H54 (cell line): ENCODE measurements at regions not wholly inside any gene's neighbourhood (a gene's known extent, or its start where the extent isn't known, plus 50 kb on each side); places are given as distances from the start of the nearest gene placed in this dataset.

Experiments used
- DNase-seq: peaks from one replicate; pipeline ENCODE4 v3.0.0; 2011; ENCODE audit warnings: low spot score, mixed read lengths; ENCODE audit not compliant: insufficient read length
- FAIRE-seq: peaks from 3 replicates; lab custom pipeline; 2011; peaks lifted over from hg19 to GRCh38; lab: Jason Lieb, UNC
- POLR2A ChIP-seq: IDR thresholded peaks from 2 replicates; pipeline ENCODE4 v1.6.1; 2011; ENCODE audit warnings: low read depth, mild to moderate bottlenecking, low read length

DNA sequence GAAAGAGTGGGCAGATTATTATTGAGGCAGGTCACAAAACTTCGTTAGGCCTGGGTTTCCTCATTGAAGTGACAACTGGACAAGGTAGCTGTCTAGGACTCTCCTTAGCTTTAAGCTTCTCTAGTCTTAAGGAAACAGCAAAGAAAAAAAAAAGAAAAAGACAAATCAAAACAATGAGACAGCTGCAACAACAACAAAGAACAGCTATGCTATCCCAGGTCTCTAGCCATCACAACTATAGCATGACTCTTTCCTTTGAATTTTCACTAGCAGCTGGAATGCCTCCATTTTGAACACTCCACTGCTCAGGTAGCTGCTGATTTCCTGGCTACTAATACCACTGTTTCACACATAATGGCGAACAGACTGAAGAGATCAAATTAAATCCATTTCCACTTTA is 302.4 kb upstream of the SORL1-AS1 start:
- DNase-seq (no peak), FAIRE-seq (no peak)
- TF ChIP-seq POLR2A = no peak

DNA sequence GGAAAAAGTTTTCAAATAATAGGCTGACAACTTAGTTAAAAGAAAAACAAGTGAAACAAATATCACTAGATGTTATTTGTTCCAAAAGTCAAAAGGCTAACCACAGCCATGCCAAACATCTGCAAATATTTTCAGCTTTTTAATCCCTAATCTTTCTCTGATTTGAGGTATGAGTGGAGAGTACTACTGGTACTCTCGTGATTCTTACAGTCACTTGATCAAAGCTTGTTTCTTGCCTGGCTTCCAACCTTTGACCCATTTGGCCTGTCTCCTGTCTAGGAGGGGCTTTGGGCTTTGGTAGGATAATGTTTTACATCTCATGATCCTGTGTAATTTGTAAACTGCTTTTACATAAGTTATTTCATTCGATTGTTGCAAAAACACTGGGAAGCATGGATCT is 301.8 kb upstream of the SORL1-AS1 start:
- DNase-seq (no peak), FAIRE-seq (no peak)
- no peak for TF ChIP-seq POLR2A

DNA sequence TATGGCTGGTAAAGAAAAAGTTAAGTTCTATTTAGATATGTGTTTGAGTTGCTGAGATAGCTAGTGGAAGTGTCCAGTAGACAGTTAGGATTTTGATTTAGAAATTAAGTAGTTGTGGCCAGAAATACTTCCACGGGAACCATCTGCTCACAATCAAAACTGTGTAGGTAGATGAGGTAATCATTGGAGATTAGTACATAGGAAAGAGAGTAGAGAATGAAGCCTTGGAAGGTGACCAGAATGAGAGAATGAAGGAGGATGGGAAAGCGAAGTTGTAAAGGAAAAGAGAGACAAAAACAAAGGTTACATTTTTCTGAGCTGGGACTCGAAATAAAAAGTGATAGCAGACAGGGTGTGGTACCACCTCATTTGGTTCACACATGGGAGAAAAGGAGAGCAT is 296.9 kb upstream of the SORL1-AS1 start:
- no peak for DNase-seq
- no peak for FAIRE-seq
- no peak for TF ChIP-seq POLR2A

DNA sequence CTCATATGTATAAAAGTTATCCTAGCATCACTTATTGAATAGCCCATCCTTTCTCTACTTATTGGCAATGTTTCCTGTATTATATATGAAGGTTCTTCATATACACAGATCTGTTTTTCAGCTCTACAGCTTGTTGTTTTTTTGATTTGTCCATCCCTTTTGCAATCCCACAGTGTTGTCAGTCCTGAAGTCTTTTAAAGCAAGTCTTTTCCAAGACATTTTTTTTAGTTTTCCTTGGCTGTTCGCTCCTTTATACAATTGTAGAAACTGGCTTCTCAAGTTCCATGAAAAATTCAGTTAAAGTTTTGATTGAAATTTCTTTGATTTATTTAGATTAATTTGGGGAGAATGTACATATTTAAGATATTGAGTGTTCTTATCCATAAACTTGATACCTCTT is 295.3 kb upstream of the SORL1-AS1 start:
- FAIRE-seq (no peak), DNase-seq (no peak)
- TF ChIP-seq POLR2A = no peak

DNA sequence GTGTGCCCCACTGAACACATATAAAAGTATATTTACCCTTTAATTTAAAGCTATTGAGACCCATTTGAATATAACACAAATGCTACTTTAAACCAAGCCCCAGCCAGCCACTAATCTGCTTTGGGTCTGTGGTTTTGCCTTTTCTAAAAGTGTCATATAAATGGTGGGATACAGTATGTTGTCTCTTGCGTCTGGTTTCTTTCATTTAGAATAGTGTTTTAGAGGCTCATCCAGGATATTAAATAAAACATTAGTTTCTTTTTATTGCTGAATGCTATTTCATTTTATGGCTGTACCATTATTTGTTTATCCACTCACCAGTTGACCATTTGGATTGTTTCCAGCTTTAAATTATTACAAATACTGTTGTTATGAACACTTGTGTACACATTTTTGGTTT is 290.5 kb upstream of the SORL1-AS1 start:
- TF ChIP-seq POLR2A = no peak
- FAIRE-seq = no peak
- no peak for DNase-seq

DNA sequence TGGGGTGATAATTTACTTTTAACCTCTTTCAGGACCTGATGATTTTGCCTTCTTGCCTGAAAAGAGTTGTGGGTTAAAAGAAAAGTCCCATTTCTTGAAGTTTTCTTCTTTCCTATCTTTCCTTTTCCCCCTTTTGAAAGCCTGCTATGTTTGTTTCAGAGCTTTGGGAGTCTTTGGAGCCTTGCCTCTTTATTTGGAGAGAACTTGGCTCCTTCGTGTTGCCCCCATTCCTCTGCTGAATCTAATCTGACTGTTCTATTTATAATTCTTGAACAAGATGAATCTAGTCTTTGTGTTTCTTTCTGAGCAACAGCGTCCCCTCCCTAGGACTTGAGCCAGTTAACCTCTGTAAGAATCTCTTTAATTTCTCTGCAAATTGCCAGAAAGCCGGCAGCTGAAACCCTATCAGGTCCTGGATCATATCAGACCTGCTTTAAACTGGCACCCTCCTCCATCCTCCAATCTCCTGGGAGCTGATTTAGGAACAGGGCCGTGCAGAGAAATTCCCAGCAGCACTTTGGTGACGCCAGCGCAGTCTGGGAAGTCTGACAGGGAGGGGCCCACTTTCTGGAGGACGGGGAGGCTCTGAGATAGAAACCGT is 289.1 kb upstream of the SORL1-AS1 start:
- no peak for DNase-seq
- no peak for TF ChIP-seq POLR2A
- no peak for FAIRE-seq

DNA sequence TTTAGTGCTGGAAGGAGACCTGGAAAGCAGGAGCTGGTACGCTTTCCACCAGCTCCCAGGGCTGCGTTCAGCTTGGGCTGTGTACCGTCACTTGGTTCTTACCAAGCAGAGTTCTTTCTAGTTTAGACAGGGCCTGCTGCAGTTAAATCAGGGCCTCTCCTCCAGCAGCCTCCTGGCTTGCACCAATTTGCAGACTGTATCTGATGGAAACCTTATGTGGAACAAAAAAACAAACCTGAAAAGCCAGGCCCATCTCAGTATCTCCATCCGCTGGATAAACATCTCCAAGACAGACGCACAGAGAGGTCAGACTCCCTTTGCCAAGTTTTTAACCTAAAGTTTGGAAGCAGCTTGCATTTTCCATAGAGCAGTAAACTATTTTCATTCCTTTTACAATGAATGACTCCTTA is 288.6 kb upstream of the SORL1-AS1 start:
- FAIRE-seq (no peak), DNase-seq (no peak)
- no peak for TF ChIP-seq POLR2A

DNA sequence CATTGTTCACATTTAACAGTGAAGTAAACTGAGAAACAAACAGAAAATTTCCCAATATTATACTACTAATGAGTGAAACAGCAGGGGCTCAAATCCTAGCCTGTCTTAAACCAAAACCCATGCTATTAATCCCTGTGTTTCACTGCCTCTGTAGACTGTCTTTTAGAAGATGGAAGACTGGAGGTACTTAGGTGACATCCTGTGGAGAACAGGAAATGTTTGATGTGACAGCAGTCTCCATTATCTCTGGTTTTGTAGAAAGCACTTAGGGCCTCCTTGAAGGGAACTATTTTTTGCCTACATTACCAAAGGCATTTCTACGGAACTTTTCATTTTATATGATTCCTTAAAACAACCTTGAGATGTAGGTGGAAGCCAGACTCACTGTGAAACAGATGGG is 288.1 kb upstream of the SORL1-AS1 start:
- no peak for FAIRE-seq
- TF ChIP-seq POLR2A = no peak
- no peak for DNase-seq

DNA sequence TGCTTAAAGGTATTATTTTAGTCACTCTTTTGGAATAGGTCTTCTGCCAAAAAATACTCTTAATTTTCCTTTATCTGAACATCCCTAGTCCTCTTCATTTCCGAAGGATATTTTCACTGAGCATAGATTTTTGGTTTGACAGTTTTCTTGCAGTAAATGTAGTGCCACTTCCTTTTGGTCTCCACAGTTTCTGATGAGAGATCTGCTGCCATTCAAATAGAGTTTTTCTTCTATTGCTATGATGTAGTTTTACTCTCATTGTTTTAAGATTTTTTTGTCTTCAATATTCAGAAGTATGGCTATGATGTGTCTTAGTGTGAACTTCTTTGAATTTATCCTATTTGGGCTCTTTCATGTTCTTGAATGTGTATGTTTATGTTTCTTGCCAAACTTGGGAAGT is 281.1 kb upstream of the SORL1-AS1 start:
- DNase-seq (no peak), FAIRE-seq (no peak)
- TF ChIP-seq POLR2A = no peak

DNA sequence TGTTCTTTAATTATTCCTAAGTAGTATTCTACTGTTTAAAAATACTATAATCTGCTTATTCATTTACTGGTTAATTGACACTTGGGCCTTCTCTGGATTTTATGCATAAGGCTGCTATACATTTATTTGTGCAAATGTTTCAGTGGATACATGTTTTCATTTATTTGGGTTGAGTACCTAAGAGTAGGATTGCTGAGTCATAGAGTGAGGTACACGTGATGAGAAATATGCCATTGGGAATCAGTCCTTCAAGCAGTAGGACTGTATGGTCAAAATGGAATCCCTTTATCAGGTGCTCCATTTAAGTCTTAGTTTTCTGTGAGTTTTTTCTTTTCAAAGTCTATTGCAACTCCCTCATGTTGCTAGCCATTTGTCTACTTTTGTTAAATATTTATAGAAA is 275.2 kb upstream of the SORL1-AS1 start:
- no peak for TF ChIP-seq POLR2A

DNA sequence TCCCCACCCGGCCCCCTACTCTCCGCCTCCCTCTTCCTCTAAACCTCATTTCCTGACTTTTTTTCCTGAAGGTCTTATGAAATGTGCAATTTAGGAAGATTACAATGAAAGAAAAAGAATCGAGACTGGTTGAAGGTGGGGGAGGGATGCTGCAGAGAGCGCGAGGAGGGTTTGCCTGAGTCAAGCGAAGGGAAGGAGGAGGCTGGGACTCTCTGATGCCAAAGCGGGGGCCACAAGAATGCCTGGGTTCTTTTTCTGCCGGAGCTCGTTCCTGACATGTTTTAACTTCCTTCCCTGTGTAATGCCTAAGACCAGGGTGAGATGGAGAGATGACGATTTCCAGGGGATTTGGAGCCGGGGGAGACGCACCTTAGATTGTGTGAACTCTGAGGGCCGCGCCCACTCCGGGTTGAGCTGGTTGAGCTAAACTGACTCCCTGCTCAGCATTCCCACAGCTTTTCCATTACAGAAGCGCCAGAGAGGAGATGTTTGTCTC is 270.5 kb upstream of the SORL1-AS1 start:
- no peak for DNase-seq
- FAIRE-seq = no peak
- TF ChIP-seq POLR2A = no peak

More for the DNA sequence above, 275.2 kb upstream of the SORL1-AS1 start:
- no peak for DNase-seq
- no peak for FAIRE-seq

DNA sequence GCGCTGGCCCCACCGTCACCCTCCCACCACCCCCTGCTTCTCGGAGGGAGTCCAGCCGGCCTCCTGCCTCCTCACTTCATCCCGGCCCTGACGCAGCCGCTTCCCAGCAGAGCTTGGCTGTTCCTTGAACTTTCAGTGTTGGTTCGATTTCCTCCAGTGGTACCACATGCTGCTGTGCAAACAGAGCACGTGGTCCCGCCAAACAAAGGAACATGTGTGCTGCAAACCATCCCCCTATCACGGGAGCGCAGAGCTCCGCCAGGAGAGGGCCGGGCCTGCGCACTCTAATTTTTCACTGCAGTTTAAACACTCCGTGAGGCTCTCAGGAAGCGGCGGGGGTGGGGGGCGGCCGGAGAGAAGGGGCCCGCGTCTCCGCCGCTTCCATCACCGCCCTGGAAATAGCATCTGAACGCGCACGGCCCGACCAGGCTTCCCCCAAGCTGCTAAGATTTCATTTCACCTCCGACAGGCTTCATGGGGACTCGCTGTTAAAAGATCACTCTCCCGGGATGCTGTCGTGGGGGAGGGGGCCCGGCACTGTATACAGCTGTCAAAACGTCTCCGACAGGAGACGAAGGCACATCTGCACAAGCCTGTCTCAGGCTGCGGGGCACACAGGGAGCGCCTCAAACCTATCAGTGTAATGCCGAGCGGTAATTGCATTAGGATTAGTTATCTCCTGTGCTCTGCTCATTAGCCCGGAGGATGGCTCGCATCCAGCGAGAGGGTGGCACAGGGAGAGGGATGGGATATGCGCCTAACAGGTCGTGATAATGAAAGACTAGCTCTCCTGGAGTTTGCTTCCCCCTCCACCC is 269.9 kb upstream of the SORL1-AS1 start:
- peak; percentile 28 for DNase-seq
- no peak for TF ChIP-seq POLR2A
- peak; percentile 69 for FAIRE-seq

DNA sequence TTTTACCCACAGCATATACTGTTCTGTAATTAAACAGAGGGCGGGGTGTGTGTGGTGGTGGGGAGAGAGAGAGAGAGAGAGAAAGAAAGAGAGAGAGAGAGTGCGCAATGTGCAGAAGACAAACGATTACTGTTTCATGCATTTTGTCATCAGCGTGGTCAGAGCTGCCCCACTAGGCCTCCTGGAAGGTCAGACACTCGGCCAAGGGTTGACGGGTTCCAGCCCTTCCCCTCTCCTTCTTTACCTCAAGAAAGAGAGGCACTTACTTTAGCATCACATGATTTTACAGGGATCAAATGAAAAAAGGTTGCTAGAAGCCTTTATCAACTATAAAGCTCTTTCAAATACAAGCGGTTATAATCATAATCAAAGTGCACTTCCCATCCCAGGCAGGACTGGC is 269.2 kb upstream of the SORL1-AS1 start:
- no peak for TF ChIP-seq POLR2A
- no peak for DNase-seq
- FAIRE-seq = no peak

DNA sequence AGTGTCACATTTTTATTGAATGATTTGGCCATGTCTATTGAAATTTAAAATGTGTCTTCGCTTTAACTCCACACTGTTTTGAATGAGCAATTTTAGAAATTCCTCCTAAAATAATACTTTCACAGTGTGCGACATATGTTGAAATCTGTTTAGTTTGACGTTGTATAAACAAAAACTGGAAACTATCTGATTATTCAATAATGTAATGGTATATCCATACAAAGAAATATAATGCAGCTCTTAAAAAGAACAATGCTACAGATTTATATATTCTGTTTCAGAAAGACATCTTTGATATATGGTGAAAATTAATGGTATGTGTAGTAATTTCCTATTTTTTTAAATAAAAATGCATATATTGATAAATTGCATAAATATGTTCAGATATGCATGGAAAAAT is 268.7 kb upstream of the SORL1-AS1 start:
- FAIRE-seq = no peak
- no peak for TF ChIP-seq POLR2A
- no peak for DNase-seq

DNA sequence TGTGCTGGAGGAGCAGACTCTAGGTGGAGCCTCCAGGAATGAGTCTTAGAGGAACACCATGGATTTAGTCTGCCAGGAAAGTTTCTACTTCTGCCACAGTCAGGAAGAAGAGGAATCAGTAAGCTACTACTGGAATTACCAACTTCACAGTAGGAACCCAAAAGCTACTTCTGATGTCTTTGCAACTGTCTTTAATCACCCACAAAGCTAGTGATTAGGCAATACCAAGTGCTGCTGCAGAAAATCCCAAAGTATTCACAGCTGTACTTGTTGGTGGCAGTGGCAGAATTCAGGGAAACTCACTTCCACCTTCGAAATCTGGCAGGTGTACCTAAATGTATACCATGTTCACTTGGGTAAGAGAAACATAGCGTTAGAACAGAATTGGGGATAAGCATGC is 264.5 kb upstream of the SORL1-AS1 start:
- FAIRE-seq (no peak), DNase-seq (no peak)
- TF ChIP-seq POLR2A = no peak
